ENCODE measurements at regions not wholly inside any gene's neighbourhood (a gene's known extent, or its start where the extent isn't known, plus 50 kb on each side); places are given as distances from the start of the nearest gene placed in this dataset.

GRCh38 chr13:88071371-88071770 is 400.2 kb downstream of the SLITRK5 start:
- Mint-ChIP-seq H3K4me1 (no peaks in the 10 kb centered on the region), H3K36me3 (ENCODE audit: low read depth) (no peaks in the 10 kb centered on the region), H3K27ac (no peak overlapping the region), H3K27me3 (no peaks in the 10 kb centered on the region), H3K4me3 (no peak overlapping the region)
- no peaks in the 10 kb centered on the region for H3K9me3 ChIP-seq (ENCODE audit: control insufficient read depth, low read length, poor library complexity, severe bottlenecking)
- no peak for ATAC-seq
- DNase-seq = no peak

GRCh38 chr13:88074794-88075510 is 403.8 kb downstream of the SLITRK5 start:
- no peaks in the 10 kb centered on the region for H3K27me3 Mint-ChIP-seq
- no peak overlapping the region for H3K27ac Mint-ChIP-seq
- no peaks in the 10 kb centered on the region for H3K4me1 Mint-ChIP-seq
- H3K36me3 Mint-ChIP-seq (ENCODE audit: low read depth) = no peaks in the 10 kb centered on the region
- peaks cover 2% of the 10 kb centered on the region for H3K9me3 ChIP-seq (ENCODE audit: control insufficient read depth, low read length, poor library complexity, severe bottlenecking)
- DNase-seq = no peak
- no peak for ATAC-seq
- H3K4me3 Mint-ChIP-seq = no peak overlapping the region

- Mint-ChIP-seq H3K4me3 (no peak overlapping the region), H3K36me3 (ENCODE audit: low read depth) (no peaks in the 10 kb centered on the region), H3K4me1 (no peaks in the 10 kb centered on the region), H3K27ac (no peak overlapping the region), H3K27me3 (no peaks in the 10 kb centered on the region)
- ATAC-seq = no peak
- no peaks in the 10 kb centered on the region for H3K9me3 ChIP-seq (ENCODE audit: control insufficient read depth, low read length, poor library complexity, severe bottlenecking)
- DNase-seq = no peak
Observed at GRCh38 chr13:88085036-88085435, 413.9 kb downstream of the SLITRK5 start.

GRCh38 chr13:88086577-88086976 is 415.4 kb downstream of the SLITRK5 start:
- H3K4me1 Mint-ChIP-seq = no peaks in the 10 kb centered on the region
- H3K27ac Mint-ChIP-seq = no peak overlapping the region

GRCh38 chr13:88097541-88097940 is 426.4 kb downstream of the SLITRK5 start:
- DNase-seq (no peak), ATAC-seq (no peak)
- H3K36me3 Mint-ChIP-seq (ENCODE audit: low read depth) = no peaks in the 10 kb centered on the region
- H3K4me1 Mint-ChIP-seq = no peaks in the 10 kb centered on the region
- H3K27me3 Mint-ChIP-seq = no peaks in the 10 kb centered on the region
- no peaks in the 10 kb centered on the region for H3K9me3 ChIP-seq (ENCODE audit: control insufficient read depth, low read length, poor library complexity, severe bottlenecking)
- H3K4me3 Mint-ChIP-seq = no peak overlapping the region
- no peak overlapping the region for H3K27ac Mint-ChIP-seq

More at GRCh38 chr13:88086577-88086976, 415.4 kb downstream of the SLITRK5 start:
- Mint-ChIP-seq H3K27me3 (no peaks in the 10 kb centered on the region), H3K4me3 (no peak overlapping the region), H3K36me3 (ENCODE audit: low read depth) (no peaks in the 10 kb centered on the region)
- ATAC-seq = no peak
- no peak for DNase-seq
- no peaks in the 10 kb centered on the region for H3K9me3 ChIP-seq (ENCODE audit: control insufficient read depth, low read length, poor library complexity, severe bottlenecking)

- no peak overlapping the region for H3K4me3 Mint-ChIP-seq
- H3K27ac Mint-ChIP-seq = no peak overlapping the region
- no peaks in the 10 kb centered on the region for H3K36me3 Mint-ChIP-seq (ENCODE audit: low read depth)
Observed at GRCh38 chr13:88103824-88104223, 432.7 kb downstream of the SLITRK5 start.

GRCh38 chr13:88104576-88104975 is 433.4 kb downstream of the SLITRK5 start:
- no peaks in the 10 kb centered on the region for H3K4me1 Mint-ChIP-seq
- no peak overlapping the region for H3K4me3 Mint-ChIP-seq
- H3K27me3 Mint-ChIP-seq = no peaks in the 10 kb centered on the region

More at GRCh38 chr13:88103824-88104223, 432.7 kb downstream of the SLITRK5 start:
- no peak for DNase-seq
- no peaks in the 10 kb centered on the region for H3K27me3 Mint-ChIP-seq
- no peaks in the 10 kb centered on the region for H3K4me1 Mint-ChIP-seq
- no peak for ATAC-seq
- H3K9me3 ChIP-seq (ENCODE audit: control insufficient read depth, low read length, poor library complexity, severe bottlenecking) = no peaks in the 10 kb centered on the region

GRCh38 chr13:88107570-88107969 is 436.4 kb downstream of the SLITRK5 start:
- Mint-ChIP-seq H3K4me1 (no peaks in the 10 kb centered on the region), H3K27ac (no peak overlapping the region)

More at GRCh38 chr13:88104576-88104975, 433.4 kb downstream of the SLITRK5 start:
- no peak for ATAC-seq
- Mint-ChIP-seq H3K36me3 (ENCODE audit: low read depth) (no peaks in the 10 kb centered on the region), H3K27ac (no peak overlapping the region)
- DNase-seq = no peak
- H3K9me3 ChIP-seq (ENCODE audit: control insufficient read depth, low read length, poor library complexity, severe bottlenecking) = no peaks in the 10 kb centered on the region

GRCh38 chr13:88112526-88112925 is 441.4 kb downstream of the SLITRK5 start:
- H3K9me3 ChIP-seq (ENCODE audit: control insufficient read depth, low read length, poor library complexity, severe bottlenecking) = no peaks in the 10 kb centered on the region
- no peak for DNase-seq
- Mint-ChIP-seq H3K4me1 (no peaks in the 10 kb centered on the region), H3K4me3 (no peak overlapping the region), H3K27ac (no peak overlapping the region), H3K27me3 (no peaks in the 10 kb centered on the region), H3K36me3 (ENCODE audit: low read depth) (no peaks in the 10 kb centered on the region)
- no peak for ATAC-seq

More at GRCh38 chr13:88107570-88107969, 436.4 kb downstream of the SLITRK5 start:
- DNase-seq (no peak), ATAC-seq (no peak)
- no peaks in the 10 kb centered on the region for H3K36me3 Mint-ChIP-seq (ENCODE audit: low read depth)
- H3K4me3 Mint-ChIP-seq = no peak overlapping the region
- H3K27me3 Mint-ChIP-seq = no peaks in the 10 kb centered on the region
- no peaks in the 10 kb centered on the region for H3K9me3 ChIP-seq (ENCODE audit: control insufficient read depth, low read length, poor library complexity, severe bottlenecking)

- H3K27me3 Mint-ChIP-seq = no peaks in the 10 kb centered on the region
- H3K9me3 ChIP-seq (ENCODE audit: control insufficient read depth, low read length, poor library complexity, severe bottlenecking) = no peaks in the 10 kb centered on the region
- H3K27ac Mint-ChIP-seq = no peak overlapping the region
- no peaks in the 10 kb centered on the region for H3K36me3 Mint-ChIP-seq (ENCODE audit: low read depth)
- H3K4me1 Mint-ChIP-seq = no peaks in the 10 kb centered on the region
- ATAC-seq = no peak
- DNase-seq = no peak
- no peak overlapping the region for H3K4me3 Mint-ChIP-seq
Observed at GRCh38 chr13:88115976-88116375, 444.8 kb downstream of the SLITRK5 start.

- no peaks in the 10 kb centered on the region for H3K9me3 ChIP-seq (ENCODE audit: control insufficient read depth, low read length, poor library complexity, severe bottlenecking)
- H3K27ac Mint-ChIP-seq = no peak overlapping the region
- H3K4me3 Mint-ChIP-seq = no peak overlapping the region
- DNase-seq (no peak), ATAC-seq (no peak)
- H3K4me1 Mint-ChIP-seq = no peaks in the 10 kb centered on the region
- no peaks in the 10 kb centered on the region for H3K27me3 Mint-ChIP-seq
- H3K36me3 Mint-ChIP-seq (ENCODE audit: low read depth) = no peaks in the 10 kb centered on the region
Observed at GRCh38 chr13:88118952-88119351, 447.8 kb downstream of the SLITRK5 start.

GRCh38 chr13:88124142-88124541 is 453.0 kb downstream of the SLITRK5 start:
- H3K4me3 Mint-ChIP-seq = no peak overlapping the region

GRCh38 chr13:88125055-88125454 is 453.9 kb downstream of the SLITRK5 start:
- H3K4me3 Mint-ChIP-seq = no peak overlapping the region
- H3K27me3 Mint-ChIP-seq = no peaks in the 10 kb centered on the region
- H3K27ac Mint-ChIP-seq = no peak overlapping the region
- H3K9me3 ChIP-seq (ENCODE audit: control insufficient read depth, low read length, poor library complexity, severe bottlenecking) = peaks cover 2% of the 10 kb centered on the region
- H3K4me1 Mint-ChIP-seq = no peaks in the 10 kb centered on the region
- ATAC-seq = no peak
- H3K36me3 Mint-ChIP-seq (ENCODE audit: low read depth) = no peaks in the 10 kb centered on the region
- no peak for DNase-seq

More at GRCh38 chr13:88124142-88124541, 453.0 kb downstream of the SLITRK5 start:
- H3K9me3 ChIP-seq (ENCODE audit: control insufficient read depth, low read length, poor library complexity, severe bottlenecking) = peaks cover 2% of the 10 kb centered on the region
- H3K27me3 Mint-ChIP-seq = no peaks in the 10 kb centered on the region
- ATAC-seq (no peak), DNase-seq (no peak)
- H3K27ac Mint-ChIP-seq = no peak overlapping the region
- H3K36me3 Mint-ChIP-seq (ENCODE audit: low read depth) = no peaks in the 10 kb centered on the region
- no peaks in the 10 kb centered on the region for H3K4me1 Mint-ChIP-seq

GRCh38 chr13:88136098-88136790 is 465.1 kb downstream of the SLITRK5 start:
- DNase-seq (no peak), ATAC-seq (no peak)
- H3K27ac Mint-ChIP-seq = no peak overlapping the region
- H3K4me3 Mint-ChIP-seq = no peak overlapping the region
- H3K4me1 Mint-ChIP-seq = no peaks in the 10 kb centered on the region
- H3K36me3 Mint-ChIP-seq (ENCODE audit: low read depth) = no peaks in the 10 kb centered on the region
- H3K9me3 ChIP-seq (ENCODE audit: control insufficient read depth, low read length, poor library complexity, severe bottlenecking) = no peaks in the 10 kb centered on the region
- no peaks in the 10 kb centered on the region for H3K27me3 Mint-ChIP-seq

Measured in T-helper 17 cell (primary cell).